Right lobe of liver (tissue), 4 donors: ENCODE measurements at regions not wholly inside any gene's neighbourhood (a gene's known extent, or its start where the extent isn't known, plus 50 kb on each side); places are given as distances from the start of the nearest gene placed in this dataset.

Experiments
- CTCF ChIP-seq, 4 donors: fragments of 200-600 bp in 3 of 4; fragments of 450-650 bp in 1 of 4; IDR thresholded peaks; one replicate each; pipeline versions ENCODE4 v1.5.1 to v1.8.0; 2016 to 2022; ENCODE audit warnings: antibody characterized with exemption in 4 of 4, mild to moderate bottlenecking in 2 of 4
- POLR2A ChIP-seq: fragments of 450-650 bp; IDR thresholded peaks from one replicate; pipeline ENCODE4 v1.6.1; 2017; ENCODE audit warnings: antibody characterized with exemption, mild to moderate bottlenecking
- donor health status: DM: no; HTN: no; CAD: no.
- donor health status: DM: no; HTN: no; CAD: no.
- donor health status: DM: no; HTN: yes; CAD: no.

- no peak for TF ChIP-seq CTCF (IDR thresholded peaks at IDR 0.05)
- no peak for TF ChIP-seq POLR2A
Measured at GRCh38 chr12:24553259-24553658, 395.6 kb downstream of the BCAT1 start.
